ENCODE measurements at regions not wholly inside any gene's neighbourhood (a gene's known extent, or its start where the extent isn't known, plus 50 kb on each side); places are given as distances from the start of the nearest gene placed in this dataset.

DNA sequence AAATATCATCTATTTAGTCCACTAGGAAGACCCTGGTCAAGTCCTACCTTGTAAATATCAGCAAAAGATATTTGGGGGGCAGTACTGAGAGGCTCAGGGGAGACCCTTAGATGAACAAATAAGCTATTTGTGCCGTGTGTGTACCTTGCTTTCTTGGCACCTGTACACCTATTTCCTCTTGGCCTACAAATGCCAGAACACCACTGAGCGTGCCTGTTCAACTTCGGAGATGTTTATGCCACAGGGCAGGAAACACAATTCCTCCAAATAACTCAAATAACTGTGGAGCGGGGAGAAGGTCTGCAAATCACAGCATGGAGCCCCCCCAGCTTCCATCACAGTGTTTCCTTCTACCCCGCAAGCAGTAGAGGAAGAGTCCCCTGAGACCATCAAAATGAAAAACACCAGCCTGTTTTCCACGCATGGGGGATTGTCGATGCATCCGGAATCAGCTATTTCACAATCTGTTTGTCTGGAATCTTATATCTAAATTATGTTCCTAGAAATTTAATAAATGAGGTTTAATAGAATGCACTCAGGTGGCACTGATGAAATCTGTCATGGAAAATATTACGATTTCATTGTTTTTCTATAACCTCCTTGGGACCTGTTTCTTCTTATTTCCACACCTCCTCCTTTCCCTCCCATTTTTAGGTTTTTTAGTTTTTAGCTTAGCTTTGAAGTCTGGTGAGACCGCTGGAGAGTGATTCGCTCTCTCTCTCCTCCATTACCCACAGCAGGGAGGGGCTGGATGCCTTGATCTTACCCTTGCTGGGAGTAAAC is 254.0 kb upstream of the SRRM4 start (continued):
- TF ChIP-seq, protein P1, sequence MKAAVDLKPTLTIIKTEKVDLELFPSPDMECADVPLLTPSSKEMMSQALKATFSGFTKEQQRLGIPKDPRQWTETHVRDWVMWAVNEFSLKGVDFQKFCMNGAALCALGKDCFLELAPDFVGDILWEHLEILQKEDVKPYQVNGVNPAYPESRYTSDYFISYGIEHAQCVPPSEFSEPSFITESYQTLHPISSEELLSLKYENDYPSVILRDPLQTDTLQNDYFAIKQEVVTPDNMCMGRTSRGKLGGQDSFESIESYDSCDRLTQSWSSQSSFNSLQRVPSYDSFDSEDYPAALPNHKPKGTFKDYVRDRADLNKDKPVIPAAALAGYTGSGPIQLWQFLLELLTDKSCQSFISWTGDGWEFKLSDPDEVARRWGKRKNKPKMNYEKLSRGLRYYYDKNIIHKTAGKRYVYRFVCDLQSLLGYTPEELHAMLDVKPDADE (IDR thresholded peaks at IDR 0.05), result no peak
- TF ChIP-seq NANOG (IDR thresholded peaks at IDR 0.05; ENCODE audit: borderline replicate concordance) (no peak), JUNB (IDR thresholded peaks at IDR 0.05; ENCODE audit: unreplicated experiment) (no peak)

DNA sequence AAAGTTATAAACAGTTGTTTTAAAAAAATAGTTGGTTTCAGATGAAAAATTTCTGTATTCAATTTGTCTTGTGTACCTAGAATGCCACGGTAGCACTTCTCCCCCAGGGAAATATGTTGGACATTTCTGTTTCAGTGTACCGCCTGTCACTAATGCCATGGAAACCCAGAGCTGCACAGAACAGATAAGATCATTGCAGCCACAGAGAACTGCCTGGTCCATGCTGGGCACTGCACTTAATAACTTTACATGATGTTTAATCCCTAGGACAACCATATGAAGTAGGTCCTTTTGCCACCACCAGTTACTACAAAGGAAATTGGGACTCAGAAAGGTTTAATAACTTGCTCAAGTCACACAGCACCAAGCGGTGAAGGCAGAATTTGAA is 253.4 kb upstream of the SRRM4 start:
- no peak overlapping the region for H3K27ac Mint-ChIP-seq
- peaks cover 25% of the 10 kb centered on the region for H3K9me3 Mint-ChIP-seq
- Histone ChIP-seq H3K79me2 (replicated peaks; ENCODE audit: insufficient read depth) (no peaks in the 10 kb centered on the region), H3K4me2 (no peak overlapping the region), H3F3A (replicated peaks; ENCODE audit: low read depth) (no peaks in the 10 kb centered on the region), H3K4me3 (no peak overlapping the region), H3K4me1 (ENCODE audit: insufficient read depth) (no peaks in the 10 kb centered on the region), H3K9me2 (ENCODE audit: insufficient read depth) (no peaks in the 10 kb centered on the region; the same call in 1 of the 2 replicates), H3K27ac (ENCODE audit: low read depth) (no peak overlapping the region), H3K27me3 (ENCODE audit: insufficient read depth) (no peaks in the 10 kb centered on the region), H3K36me3 (ENCODE audit: insufficient read depth) (no peaks in the 10 kb centered on the region), H2AFZ (no peak overlapping the region), H4K20me1 (replicated peaks; ENCODE audit: insufficient read depth) (no peaks in the 10 kb centered on the region)
- DNase-seq (ENCODE audit: low spot score), result no peak
- no peak for ATAC-seq
- H3K4me1 Mint-ChIP-seq, result no peaks in the 10 kb centered on the region
- no peaks in the 10 kb centered on the region for H3K27me3 Mint-ChIP-seq (ENCODE audit: insufficient read depth, low read depth, poor library complexity)
- H3K36me3 Mint-ChIP-seq (ENCODE audit: low read depth), result 0 out of 3 replicates have a peak, but pooled peaks cover 3% of the 10 kb centered on the region
- no peak overlapping the region for H3K4me3 Mint-ChIP-seq
- TF ChIP-seq, protein P2, sequence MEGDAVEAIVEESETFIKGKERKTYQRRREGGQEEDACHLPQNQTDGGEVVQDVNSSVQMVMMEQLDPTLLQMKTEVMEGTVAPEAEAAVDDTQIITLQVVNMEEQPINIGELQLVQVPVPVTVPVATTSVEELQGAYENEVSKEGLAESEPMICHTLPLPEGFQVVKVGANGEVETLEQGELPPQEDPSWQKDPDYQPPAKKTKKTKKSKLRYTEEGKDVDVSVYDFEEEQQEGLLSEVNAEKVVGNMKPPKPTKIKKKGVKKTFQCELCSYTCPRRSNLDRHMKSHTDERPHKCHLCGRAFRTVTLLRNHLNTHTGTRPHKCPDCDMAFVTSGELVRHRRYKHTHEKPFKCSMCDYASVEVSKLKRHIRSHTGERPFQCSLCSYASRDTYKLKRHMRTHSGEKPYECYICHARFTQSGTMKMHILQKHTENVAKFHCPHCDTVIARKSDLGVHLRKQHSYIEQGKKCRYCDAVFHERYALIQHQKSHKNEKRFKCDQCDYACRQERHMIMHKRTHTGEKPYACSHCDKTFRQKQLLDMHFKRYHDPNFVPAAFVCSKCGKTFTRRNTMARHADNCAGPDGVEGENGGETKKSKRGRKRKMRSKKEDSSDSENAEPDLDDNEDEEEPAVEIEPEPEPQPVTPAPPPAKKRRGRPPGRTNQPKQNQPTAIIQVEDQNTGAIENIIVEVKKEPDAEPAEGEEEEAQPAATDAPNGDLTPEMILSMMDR (conservative IDR thresholded peaks at IDR 0.05; ENCODE audit: low read depth in 2 of 2), result no peak
- TF ChIP-seq NANOG (IDR thresholded peaks at IDR 0.05; ENCODE audit: borderline replicate concordance), result no peak
- no peak for TF ChIP-seq STAT1 (IDR thresholded peaks at IDR 0.05; ENCODE audit: unreplicated experiment)
- TF ChIP-seq ZNF331 (CRISPR knock-in tag; IDR thresholded peaks at IDR 0.05; ENCODE audit: low read depth), result no peak
- no peak for TF ChIP-seq JUNB (IDR thresholded peaks at IDR 0.05; ENCODE audit: unreplicated experiment)
- no peak for TF ChIP-seq EZH2 (IDR thresholded peaks at IDR 0.05; ENCODE audit: low read depth, unreplicated experiment)
- TF ChIP-seq, protein P3, sequence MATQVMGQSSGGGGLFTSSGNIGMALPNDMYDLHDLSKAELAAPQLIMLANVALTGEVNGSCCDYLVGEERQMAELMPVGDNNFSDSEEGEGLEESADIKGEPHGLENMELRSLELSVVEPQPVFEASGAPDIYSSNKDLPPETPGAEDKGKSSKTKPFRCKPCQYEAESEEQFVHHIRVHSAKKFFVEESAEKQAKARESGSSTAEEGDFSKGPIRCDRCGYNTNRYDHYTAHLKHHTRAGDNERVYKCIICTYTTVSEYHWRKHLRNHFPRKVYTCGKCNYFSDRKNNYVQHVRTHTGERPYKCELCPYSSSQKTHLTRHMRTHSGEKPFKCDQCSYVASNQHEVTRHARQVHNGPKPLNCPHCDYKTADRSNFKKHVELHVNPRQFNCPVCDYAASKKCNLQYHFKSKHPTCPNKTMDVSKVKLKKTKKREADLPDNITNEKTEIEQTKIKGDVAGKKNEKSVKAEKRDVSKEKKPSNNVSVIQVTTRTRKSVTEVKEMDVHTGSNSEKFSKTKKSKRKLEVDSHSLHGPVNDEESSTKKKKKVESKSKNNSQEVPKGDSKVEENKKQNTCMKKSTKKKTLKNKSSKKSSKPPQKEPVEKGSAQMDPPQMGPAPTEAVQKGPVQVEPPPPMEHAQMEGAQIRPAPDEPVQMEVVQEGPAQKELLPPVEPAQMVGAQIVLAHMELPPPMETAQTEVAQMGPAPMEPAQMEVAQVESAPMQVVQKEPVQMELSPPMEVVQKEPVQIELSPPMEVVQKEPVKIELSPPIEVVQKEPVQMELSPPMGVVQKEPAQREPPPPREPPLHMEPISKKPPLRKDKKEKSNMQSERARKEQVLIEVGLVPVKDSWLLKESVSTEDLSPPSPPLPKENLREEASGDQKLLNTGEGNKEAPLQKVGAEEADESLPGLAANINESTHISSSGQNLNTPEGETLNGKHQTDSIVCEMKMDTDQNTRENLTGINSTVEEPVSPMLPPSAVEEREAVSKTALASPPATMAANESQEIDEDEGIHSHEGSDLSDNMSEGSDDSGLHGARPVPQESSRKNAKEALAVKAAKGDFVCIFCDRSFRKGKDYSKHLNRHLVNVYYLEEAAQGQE (IDR thresholded peaks at IDR 0.05; ENCODE audit: unreplicated experiment), result no peak
- TF ChIP-seq, protein P4, sequence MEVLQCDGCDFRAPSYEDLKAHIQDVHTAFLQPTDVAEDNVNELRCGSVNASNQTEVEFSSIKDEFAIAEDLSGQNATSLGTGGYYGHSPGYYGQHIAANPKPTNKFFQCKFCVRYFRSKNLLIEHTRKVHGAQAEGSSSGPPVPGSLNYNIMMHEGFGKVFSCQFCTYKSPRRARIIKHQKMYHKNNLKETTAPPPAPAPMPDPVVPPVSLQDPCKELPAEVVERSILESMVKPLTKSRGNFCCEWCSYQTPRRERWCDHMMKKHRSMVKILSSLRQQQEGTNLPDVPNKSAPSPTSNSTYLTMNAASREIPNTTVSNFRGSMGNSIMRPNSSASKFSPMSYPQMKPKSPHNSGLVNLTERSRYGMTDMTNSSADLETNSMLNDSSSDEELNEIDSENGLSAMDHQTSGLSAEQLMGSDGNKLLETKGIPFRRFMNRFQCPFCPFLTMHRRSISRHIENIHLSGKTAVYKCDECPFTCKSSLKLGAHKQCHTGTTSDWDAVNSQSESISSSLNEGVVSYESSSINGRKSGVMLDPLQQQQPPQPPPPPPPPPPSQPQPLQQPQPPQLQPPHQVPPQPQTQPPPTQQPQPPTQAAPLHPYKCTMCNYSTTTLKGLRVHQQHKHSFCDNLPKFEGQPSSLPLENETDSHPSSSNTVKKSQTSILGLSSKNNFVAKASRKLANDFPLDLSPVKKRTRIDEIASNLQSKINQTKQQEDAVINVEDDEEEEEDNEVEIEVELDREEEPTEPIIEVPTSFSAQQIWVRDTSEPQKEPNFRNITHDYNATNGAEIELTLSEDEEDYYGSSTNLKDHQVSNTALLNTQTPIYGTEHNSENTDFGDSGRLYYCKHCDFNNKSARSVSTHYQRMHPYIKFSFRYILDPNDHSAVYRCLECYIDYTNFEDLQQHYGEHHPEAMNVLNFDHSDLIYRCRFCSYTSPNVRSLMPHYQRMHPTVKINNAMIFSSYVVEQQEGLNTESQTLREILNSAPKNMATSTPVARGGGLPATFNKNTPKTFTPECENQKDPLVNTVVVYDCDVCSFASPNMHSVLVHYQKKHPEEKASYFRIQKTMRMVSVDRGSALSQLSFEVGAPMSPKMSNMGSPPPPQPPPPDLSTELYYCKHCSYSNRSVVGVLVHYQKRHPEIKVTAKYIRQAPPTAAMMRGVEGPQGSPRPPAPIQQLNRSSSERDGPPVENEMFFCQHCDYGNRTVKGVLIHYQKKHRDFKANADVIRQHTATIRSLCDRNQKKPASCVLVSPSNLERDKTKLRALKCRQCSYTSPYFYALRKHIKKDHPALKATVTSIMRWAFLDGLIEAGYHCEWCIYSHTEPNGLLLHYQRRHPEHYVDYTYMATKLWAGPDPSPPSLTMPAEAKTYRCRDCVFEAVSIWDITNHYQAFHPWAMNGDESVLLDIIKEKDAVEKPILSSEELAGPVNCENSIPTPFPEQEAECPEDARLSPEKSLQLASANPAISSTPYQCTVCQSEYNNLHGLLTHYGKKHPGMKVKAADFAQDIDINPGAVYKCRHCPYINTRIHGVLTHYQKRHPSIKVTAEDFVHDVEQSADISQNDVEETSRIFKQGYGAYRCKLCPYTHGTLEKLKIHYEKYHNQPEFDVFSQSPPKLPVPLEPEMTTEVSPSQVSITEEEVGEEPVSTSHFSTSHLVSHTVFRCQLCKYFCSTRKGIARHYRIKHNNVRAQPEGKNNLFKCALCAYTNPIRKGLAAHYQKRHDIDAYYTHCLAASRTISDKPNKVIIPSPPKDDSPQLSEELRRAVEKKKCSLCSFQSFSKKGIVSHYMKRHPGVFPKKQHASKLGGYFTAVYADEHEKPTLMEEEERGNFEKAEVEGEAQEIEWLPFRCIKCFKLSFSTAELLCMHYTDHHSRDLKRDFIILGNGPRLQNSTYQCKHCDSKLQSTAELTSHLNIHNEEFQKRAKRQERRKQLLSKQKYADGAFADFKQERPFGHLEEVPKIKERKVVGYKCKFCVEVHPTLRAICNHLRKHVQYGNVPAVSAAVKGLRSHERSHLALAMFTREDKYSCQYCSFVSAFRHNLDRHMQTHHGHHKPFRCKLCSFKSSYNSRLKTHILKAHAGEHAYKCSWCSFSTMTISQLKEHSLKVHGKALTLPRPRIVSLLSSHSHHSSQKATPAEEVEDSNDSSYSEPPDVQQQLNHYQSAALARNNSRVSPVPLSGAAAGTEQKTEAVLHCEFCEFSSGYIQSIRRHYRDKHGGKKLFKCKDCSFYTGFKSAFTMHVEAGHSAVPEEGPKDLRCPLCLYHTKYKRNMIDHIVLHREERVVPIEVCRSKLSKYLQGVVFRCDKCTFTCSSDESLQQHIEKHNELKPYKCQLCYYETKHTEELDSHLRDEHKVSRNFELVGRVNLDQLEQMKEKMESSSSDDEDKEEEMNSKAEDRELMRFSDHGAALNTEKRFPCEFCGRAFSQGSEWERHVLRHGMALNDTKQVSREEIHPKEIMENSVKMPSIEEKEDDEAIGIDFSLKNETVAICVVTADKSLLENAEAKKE (CRISPR knock-in tag; IDR thresholded peaks at IDR 0.05), result no peak
- TF ChIP-seq POLR2AphosphoS5 (IDR thresholded peaks at IDR 0.05; ENCODE audit: low read depth), result no peak
- TF ChIP-seq, protein P1 (IDR thresholded peaks at IDR 0.05), result no peak

Measured in GM23338 (cell line).